Epithelial cell of proximal tubule (primary cell): ENCODE measurements at regions not wholly inside any gene's neighbourhood (a gene's known extent, or its start where the extent isn't known, plus 50 kb on each side); places are given as distances from the start of the nearest gene placed in this dataset.

Experiments used
- DNase-seq: peaks from one replicate; pipeline ENCODE4 v3.0.0-alpha.2; 2011; ENCODE audit warnings: low read depth
- H3K4me3 ChIP-seq: 2 replicates; pipeline ENCODE4 v1.5.1; 2011; ENCODE audit warnings: low read depth, mild to moderate bottlenecking, low read length
- TF ChIP-seq, protein P1 (sequence below): conservative IDR thresholded peaks from 2 replicates; pipeline ENCODE4 v1.5.1; 2012; ENCODE audit warnings: low read depth, mild to moderate bottlenecking, low read length

DNA sequence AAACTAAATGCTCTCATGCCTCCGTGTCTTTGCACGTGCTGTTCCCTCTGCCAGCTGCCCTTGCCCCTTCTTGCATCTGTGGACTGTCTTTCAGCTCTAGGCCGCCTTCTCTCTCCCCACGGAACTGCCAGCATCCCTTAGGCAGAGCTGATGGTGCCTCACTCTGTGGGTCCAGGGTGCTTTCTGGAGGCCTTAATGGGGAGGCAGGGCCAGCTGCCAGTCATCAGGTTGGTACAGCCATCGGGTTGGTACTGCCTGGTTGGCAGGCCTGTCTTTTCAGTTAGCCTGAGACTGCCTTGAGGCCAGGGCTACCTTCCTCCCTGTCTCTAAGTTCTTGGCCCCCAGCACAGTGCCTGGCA, 61.4 kb upstream of the TARBP1 start:
- TF ChIP-seq, protein P1, sequence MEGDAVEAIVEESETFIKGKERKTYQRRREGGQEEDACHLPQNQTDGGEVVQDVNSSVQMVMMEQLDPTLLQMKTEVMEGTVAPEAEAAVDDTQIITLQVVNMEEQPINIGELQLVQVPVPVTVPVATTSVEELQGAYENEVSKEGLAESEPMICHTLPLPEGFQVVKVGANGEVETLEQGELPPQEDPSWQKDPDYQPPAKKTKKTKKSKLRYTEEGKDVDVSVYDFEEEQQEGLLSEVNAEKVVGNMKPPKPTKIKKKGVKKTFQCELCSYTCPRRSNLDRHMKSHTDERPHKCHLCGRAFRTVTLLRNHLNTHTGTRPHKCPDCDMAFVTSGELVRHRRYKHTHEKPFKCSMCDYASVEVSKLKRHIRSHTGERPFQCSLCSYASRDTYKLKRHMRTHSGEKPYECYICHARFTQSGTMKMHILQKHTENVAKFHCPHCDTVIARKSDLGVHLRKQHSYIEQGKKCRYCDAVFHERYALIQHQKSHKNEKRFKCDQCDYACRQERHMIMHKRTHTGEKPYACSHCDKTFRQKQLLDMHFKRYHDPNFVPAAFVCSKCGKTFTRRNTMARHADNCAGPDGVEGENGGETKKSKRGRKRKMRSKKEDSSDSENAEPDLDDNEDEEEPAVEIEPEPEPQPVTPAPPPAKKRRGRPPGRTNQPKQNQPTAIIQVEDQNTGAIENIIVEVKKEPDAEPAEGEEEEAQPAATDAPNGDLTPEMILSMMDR = no peak
- DNase-seq = no peak
- no peak overlapping the region for H3K4me3 ChIP-seq

DNA sequence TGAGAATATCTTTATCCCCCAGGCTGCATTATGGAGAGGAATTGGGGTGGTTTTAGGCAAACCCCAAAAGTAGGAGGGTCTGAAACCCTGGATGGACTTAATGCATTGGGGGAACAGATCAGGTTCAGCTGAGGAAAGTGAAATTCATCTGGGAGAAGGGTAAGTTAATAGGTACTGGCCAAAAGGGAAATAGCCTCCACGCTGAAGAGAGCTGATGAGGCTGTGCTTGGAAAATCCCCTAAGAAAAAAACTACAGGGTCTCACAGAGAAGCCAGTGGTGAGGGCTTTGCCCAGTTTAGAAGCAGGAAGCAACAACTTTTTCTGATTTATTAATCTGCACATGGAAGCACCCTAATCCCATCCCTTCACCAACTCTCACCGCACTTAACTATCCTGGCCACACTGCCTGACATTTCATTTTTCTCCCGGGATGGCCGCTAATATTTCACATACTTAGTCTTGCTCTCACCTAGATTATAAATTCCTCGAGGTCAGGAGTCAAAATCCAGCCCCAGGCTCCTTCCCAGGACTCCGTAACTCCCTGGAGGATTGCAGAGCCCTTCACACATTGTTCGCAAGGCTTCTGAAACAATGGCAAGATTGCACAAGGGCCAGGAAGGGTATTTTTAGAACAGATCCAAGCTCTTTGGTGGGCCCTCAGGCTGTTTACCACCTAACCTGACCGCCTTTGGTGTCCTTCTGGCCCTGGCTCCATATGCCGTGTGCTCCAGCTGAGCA, 60.9 kb upstream of the TARBP1 start:
- H3K4me3 ChIP-seq = no peak overlapping the region
- DNase-seq = no peak
- TF ChIP-seq, protein P1 = no peak

DNA sequence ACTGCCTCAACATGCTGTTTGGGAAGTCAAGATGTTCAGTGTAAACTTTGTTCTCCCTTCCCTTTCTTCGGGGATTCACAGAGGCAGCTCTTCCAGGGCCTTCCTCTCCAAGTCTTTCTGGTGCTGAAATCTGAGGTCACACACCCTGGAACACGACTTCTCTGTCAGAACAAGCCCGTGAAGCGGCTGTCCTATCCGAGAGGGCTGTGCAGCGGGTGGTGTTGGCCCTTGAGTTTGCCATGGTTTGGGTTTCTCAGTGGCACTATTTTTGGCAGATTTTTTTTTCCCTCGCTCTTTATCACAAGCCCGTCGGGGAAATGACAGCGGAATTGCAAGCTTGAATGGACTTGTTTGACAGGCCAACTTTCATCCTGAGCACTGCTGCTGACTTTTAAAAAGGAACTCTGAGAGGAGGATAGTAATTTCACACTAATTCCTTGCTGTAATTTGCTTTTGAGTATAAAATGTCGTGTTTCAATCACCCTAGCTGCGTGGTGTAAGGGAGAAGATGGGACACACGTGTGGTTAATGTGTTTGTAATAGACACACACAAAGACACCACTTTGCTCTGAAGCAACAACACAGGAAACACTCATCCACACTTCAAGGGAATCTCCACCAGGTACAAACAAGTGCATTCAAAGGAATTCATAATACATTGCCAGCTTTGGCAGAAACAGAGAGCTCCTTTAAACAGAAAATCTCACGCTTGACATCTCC, 60.1 kb upstream of the TARBP1 start:
- H3K4me3 ChIP-seq = no peak overlapping the region
- no peak for DNase-seq
- TF ChIP-seq, protein P1 = no peak

DNA sequence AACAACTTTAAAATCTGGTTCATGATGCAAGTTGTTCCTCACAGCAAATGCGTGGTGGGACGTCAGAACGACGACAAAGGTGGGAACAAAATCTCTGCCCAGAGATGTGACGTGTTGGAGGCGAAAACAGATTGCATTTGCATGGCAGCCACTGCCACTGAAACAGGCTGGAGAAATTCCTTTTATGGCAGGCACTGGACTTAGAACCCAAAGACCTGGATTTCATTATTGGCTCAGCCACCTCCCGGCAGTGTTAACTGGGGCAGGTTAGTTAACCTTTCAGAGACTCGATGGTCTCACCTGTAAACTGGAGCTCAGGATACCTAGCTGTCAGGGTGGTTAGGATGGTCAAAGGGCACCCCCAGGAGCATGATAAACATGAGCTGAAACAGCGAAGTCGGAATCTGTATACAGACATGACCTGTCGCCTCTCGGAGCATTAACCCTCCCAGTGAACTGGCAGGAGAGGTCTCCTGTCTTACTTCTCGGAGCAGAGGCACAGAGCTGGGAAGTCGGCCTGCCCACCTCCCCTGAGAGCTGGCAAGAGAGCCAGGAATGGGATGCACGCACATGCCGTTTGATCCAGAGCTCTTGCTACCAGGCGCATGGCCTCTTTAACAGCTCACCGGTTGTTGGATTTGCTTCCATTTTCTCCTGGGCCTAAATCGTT, 59.2 kb upstream of the TARBP1 start:
- TF ChIP-seq, protein P1 = no peak
- no peak for DNase-seq
- H3K4me3 ChIP-seq = no peak overlapping the region

DNA sequence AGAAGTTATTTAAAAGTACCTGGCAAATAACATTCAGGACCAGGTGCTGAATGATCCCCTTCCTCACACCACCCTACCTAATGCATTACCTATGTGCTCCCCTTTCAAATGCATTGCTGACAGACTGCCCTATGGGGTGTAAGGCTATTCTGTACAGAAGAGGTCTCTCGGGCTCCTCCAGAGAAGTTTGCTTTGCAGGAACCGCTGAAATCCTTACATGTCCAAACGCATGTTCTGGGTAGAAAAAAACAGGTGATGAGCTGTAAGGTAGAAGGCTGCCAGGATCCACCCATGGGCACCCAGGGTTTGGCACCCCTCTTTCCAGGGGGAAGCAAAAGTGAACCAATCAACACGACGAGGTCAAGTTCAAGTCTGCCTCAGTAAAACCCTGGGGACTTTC, 58.3 kb upstream of the TARBP1 start:
- TF ChIP-seq, protein P1 = no peak
- no peak for DNase-seq
- H3K4me3 ChIP-seq = no peak overlapping the region

DNA sequence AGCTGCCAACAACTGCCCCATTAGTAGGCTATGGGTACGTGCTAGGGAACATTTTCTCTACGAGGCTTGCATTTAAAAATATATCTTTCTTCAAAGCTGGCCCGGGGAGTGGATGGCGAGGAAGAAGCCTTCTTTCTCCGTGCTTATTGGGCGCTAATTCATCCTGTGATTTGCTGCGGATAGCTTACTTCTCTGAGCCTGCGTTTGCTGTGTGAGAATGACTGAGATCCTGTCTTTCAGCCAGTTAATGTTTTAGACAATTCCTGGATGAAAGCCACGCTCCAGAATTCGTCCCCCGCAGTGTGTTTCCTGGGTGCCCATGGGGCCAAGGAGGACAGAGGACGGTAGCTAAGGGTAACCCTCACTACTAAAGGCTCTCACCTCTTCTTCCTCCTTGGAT, 57.8 kb upstream of the TARBP1 start:
- DNase-seq = no peak
- H3K4me3 ChIP-seq = no peak overlapping the region
- TF ChIP-seq, protein P1 = no peak
